GM12874 (cell line): ENCODE measurements at regions not wholly inside any gene's neighbourhood (a gene's known extent, or its start where the extent isn't known, plus 50 kb on each side); places are given as distances from the start of the nearest gene placed in this dataset.

Source experiments
- TF ChIP-seq, protein P1 (sequence below): IDR thresholded peaks from 2 replicates; pipeline ENCODE4 v1.5.1; 2011; ENCODE audit warnings: low read depth, mild to moderate bottlenecking, control low read depth, low read length, moderate library complexity; ENCODE audit not compliant: insufficient read depth

DNA sequence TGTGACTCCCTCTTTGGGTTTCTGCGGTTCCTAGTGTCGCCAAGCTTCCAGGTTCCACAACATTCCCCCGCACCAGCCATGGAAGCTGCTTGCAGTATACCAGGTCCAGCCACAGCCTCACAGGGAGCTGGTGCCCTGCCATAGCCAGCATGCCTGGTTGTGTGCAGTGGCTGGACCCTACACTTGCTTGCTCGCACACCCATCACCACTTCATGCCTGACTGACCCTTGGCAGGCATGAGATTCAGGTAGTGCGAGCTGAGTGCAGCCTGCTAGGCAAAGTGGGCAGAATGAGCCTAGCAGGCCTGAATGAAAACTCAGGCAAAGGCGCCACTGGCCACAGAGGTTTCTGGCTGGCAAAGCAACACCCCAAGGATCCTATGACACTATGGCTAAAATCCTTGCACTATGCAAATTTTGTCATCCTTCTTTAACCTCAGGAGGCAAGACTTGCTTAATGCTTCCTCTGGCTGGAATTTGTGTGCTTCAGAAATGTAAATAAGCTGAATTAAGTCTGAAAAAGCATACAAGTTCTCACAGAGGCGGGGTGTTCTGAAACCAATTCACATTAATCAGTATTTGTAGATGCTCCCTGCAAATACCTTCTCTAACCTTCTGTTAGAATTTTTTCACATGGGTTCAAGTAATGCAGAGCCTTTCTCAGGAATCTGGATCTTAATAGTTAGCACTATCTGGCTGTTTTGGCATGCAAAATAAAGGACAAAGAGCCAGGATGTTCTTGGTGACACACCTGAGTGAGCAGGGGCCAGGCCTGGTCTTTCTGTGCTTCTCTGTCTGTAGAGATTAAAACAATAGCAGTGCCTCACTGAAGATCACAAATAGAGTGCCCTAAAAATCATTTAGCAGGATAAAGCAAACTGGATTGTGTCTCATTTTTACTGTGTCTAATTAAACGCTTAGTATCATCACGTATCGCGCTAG, 256.9 kb downstream of the GPATCH2 start:
- TF ChIP-seq, protein P1, sequence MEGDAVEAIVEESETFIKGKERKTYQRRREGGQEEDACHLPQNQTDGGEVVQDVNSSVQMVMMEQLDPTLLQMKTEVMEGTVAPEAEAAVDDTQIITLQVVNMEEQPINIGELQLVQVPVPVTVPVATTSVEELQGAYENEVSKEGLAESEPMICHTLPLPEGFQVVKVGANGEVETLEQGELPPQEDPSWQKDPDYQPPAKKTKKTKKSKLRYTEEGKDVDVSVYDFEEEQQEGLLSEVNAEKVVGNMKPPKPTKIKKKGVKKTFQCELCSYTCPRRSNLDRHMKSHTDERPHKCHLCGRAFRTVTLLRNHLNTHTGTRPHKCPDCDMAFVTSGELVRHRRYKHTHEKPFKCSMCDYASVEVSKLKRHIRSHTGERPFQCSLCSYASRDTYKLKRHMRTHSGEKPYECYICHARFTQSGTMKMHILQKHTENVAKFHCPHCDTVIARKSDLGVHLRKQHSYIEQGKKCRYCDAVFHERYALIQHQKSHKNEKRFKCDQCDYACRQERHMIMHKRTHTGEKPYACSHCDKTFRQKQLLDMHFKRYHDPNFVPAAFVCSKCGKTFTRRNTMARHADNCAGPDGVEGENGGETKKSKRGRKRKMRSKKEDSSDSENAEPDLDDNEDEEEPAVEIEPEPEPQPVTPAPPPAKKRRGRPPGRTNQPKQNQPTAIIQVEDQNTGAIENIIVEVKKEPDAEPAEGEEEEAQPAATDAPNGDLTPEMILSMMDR = no peak

DNA sequence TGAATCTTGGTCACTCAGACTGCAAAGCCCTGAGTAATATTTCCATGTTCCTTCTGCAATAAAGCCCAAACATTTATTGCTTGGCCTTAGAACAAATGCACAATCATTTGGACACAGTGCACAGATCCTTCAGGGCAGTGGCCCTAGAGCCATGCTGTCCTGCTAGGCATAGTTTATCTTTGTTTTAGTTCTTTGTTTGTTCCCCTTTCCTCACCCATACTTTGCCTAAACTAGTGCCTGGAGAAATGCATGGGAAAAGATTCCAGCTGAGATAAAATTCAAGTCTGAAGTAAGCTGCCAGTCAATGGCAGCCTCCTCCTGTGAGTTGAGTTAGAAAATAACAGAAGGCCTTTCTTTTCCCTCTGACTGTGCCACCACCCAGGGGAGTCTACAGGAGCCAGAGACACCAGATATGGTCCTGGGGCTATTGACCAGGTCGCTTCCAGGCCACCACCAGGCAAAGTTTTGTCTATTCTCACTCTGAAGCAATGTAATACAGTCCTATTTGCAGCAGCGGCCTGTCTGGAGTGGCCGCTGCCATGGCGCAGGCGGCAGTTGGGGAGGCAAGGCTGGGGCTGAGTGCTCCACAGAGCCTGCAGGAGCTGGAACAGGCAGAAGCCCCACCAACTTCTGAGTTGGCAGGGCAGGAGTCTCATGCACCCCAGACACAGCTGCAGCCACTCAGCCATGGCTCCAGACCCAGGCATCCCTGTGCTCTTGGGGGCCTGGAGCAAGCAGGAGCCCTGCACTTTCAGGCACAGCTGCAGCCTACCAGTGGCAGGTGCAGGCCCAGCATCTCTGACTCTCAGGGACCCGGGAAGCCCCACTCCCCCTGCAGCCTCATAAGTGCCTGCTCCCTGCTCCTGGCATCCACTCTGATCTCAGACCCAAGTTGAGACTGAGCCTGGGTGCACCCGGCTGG, 258.6 kb downstream of the GPATCH2 start:
- TF ChIP-seq, protein P1 = no peak

DNA sequence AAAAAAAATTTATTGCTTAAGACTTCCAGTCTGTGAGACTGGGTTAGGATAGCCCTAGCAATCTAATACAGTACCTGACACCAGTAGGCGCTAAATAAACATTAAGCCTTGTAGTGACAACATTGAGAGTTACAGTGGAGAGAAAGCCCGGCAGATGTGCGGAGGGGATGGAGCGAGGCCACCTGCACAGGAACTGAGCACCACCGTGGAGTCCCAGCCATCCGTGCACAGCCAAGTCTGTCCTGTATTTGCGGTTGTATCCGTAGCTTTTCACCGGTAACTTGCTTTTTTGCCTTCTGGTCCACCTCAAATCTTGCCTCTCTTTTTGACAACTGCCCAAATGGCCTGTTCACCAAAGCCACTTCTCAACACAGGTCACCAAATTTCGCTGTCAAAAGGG, 260.1 kb downstream of the GPATCH2 start:
- TF ChIP-seq, protein P1 = no peak

DNA sequence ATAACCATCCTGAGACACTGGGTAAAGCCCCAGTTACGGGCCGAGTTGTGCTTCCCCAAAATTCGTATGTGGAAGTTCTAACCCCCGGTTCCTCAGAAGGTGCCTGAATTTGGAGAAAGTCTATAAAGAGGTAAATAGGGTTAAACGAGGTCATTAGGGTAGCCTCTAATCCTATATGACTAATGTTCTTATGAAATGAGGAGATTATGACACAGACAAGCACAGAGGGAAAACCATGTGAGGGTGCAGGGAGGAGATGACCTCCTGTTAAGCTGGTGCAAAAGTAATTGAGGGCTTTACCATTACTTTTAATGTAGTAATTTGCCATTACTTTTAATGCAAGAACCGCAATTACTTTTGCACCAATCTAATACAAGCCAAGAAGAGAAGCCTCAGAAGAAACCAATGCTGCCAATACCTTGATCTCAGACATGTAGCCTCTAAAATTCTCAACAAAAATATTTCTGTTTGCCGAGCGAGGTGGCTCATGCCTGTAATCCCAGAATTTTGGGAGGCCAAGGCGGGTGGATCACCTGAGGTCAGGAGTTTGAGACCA, 260.8 kb downstream of the GPATCH2 start:
- TF ChIP-seq, protein P1 = no peak

DNA sequence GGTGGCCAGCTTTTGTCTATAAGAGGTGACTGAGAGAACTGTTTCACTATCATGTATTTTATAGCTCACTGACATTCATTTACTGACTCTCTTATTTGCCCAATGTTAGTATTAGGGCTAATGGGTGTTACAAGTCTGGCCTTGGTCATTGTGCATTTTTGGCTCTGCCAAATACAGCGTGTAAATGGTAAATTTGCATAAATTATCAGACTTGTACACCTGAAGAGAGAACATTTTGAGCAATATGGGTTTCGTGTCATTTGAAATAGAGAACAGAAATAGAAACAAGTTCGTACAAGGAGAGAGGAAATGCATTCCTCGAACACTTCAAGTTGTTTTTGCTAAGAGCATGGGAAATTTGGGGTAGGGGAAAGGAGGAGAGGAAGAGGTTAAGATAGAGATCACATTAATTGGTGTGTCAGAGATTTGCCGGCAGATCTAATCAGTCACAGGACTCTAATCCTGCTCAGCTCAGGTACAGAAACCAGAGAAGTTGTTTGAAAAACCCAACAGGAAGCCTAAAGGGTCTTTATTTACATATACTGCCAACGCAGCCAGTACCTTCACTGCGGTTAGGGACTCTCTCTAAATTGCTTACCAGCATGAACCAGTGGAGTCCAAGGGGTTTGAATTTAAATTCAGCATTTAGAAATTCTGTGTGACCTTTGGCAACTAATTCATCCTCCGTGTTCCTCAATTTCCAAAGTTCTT, 261.5 kb downstream of the GPATCH2 start:
- TF ChIP-seq, protein P1 = no peak

DNA sequence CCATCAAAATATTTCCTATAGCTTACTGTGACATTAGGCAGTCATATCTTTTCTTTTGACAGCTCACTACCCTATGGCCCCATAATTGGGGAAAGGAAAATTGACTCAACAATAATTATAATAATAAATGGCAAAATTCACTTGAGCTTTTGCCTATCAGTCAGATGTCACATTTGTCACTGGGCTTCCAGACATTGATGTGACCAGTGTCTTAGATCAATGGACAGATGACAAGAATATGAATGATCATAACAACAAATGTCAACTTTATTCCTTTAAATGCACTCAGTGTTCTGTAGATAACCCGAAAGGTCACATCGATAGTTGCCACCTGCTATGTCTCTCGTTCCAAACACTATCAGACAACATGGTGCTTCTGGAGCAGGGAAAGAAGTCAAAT, 266.7 kb downstream of the GPATCH2 start:
- TF ChIP-seq, protein P1 = no peak
